WERI-Rb-1 (cell line): ENCODE measurements at regions not wholly inside any gene's neighbourhood (a gene's known extent, or its start where the extent isn't known, plus 50 kb on each side); places are given as distances from the start of the nearest gene placed in this dataset.

ENCODE experiments used
- DNase-seq: peaks from one replicate; pipeline ENCODE4 v3.0.0-alpha.2; 2020
- H3K27ac ChIP-seq: fragments of 250-450 bp; sonication (Bioruptor Pico); 2 replicates; pipeline ENCODE4 v1.5.1; 2020; ENCODE audit warnings: mild to moderate bottlenecking, moderate library complexity
- H3K27me3 ChIP-seq: fragments of 250-450 bp; sonication (Bioruptor Pico); 2 replicates; pipeline ENCODE4 v1.5.1; 2021; ENCODE audit warnings: mild to moderate bottlenecking, low read depth, moderate library complexity; ENCODE audit not compliant: insufficient read depth, severe bottlenecking
- H3K36me3 ChIP-seq: fragments of 250-450 bp; sonication (Bioruptor Pico); 2 replicates; pipeline ENCODE4 v1.5.1; 2020; ENCODE audit warnings: mild to moderate bottlenecking, moderate library complexity
- H3K4me3 ChIP-seq: 2 replicates; pipeline ENCODE4 v1.5.1; 2011; ENCODE audit warnings: low read depth, mild to moderate bottlenecking, control low read depth, low read length
- H3K9me3 ChIP-seq: fragments of 250-450 bp; sonication (Bioruptor Pico); 2 replicates; pipeline ENCODE4 v1.5.1; 2021; ENCODE audit warnings: mild to moderate bottlenecking, moderate library complexity; ENCODE audit not compliant: severe bottlenecking
- TF ChIP-seq, protein P1 (sequence below): IDR thresholded peaks from 2 replicates; pipeline ENCODE4 v1.5.1; 2011; ENCODE audit warnings: low read depth, mild to moderate bottlenecking, control low read depth, inconsistent platforms, low read length

DNA sequence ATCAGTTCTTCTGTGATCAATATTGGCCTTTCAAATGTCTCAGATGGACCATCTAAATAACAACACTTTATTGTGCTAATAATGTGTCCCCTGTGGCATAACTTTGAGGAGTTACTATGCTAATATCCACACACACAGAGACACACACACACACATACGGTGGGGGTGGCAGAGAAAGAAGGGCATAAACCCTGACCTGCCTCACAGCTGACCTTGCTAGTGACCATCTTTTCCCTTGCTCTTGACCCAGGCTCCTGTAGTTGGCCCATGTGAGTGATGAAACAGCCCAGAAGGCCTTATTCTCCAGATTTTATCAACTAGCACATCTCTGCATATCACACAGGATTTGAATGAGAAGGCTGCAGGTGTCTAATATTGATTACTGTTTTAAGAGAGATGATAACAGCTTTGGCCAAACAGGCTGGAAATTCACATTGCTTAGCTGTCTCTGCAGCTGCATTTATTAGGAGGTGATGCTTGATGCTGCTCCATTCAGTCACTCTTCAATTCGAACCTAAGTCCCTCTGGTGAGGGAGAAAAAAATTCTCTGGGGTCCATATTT is 176.4 kb downstream of the ACTR3 start:
- Histone ChIP-seq H3K27ac (no peak overlapping the region), H3K4me3 (no peak overlapping the region), H3K27me3 (no peaks in the 10 kb centered on the region), H3K36me3 (no peaks in the 10 kb centered on the region), H3K9me3 (no peaks in the 10 kb centered on the region)
- no peak for DNase-seq
- TF ChIP-seq, protein P1, sequence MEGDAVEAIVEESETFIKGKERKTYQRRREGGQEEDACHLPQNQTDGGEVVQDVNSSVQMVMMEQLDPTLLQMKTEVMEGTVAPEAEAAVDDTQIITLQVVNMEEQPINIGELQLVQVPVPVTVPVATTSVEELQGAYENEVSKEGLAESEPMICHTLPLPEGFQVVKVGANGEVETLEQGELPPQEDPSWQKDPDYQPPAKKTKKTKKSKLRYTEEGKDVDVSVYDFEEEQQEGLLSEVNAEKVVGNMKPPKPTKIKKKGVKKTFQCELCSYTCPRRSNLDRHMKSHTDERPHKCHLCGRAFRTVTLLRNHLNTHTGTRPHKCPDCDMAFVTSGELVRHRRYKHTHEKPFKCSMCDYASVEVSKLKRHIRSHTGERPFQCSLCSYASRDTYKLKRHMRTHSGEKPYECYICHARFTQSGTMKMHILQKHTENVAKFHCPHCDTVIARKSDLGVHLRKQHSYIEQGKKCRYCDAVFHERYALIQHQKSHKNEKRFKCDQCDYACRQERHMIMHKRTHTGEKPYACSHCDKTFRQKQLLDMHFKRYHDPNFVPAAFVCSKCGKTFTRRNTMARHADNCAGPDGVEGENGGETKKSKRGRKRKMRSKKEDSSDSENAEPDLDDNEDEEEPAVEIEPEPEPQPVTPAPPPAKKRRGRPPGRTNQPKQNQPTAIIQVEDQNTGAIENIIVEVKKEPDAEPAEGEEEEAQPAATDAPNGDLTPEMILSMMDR: no peak

DNA sequence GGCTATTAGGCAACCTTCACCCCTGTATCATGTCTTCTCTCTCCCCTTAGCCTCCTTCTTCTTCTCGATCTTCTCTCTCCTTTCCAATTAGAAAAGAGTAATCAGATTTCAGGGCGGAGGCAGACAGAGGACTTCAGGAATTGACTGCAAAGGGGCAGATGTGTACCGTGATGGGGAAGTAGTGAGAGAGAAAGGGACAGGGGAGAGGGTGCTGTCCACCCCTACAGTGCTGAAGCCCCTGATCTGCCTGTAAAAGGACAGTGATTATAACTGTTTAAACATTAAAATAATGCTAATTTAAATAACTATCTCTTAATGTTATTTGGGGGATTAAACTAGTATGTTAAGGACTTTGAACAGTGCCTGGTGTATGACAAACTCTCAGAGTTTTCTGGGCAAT is 178.5 kb downstream of the ACTR3 start:
- TF ChIP-seq, protein P1: no peak
- no peak for DNase-seq
- H3K27me3 ChIP-seq: no peaks in the 10 kb centered on the region
- no peaks in the 10 kb centered on the region for H3K9me3 ChIP-seq
- H3K27ac ChIP-seq: no peak overlapping the region
- no peaks in the 10 kb centered on the region for H3K36me3 ChIP-seq
- H3K4me3 ChIP-seq: no peak overlapping the region

DNA sequence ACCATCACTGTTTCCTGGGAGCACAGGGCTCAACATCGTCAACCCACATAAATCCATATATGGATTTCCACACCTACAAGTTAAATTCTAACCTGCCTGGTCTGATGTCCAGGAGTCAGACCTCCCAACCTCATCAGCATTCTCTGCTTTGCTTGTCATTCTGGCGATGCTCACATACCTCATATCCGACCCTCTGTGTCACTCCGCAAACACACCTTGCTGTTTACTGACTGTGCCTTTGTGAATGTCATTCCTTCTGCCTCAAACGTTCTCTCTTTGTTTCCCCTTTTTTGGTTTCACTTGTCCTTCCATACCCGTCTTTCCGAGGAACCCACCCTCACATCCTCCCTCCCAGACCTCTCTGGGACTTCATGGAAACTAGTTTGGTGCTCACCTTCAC is 187.1 kb downstream of the ACTR3 start:
- Histone ChIP-seq H3K27me3 (no peaks in the 10 kb centered on the region), H3K4me3 (no peak overlapping the region), H3K27ac (no peak overlapping the region), H3K36me3 (no peaks in the 10 kb centered on the region), H3K9me3 (no peaks in the 10 kb centered on the region)
- DNase-seq: no peak
- TF ChIP-seq, protein P1: no peak

DNA sequence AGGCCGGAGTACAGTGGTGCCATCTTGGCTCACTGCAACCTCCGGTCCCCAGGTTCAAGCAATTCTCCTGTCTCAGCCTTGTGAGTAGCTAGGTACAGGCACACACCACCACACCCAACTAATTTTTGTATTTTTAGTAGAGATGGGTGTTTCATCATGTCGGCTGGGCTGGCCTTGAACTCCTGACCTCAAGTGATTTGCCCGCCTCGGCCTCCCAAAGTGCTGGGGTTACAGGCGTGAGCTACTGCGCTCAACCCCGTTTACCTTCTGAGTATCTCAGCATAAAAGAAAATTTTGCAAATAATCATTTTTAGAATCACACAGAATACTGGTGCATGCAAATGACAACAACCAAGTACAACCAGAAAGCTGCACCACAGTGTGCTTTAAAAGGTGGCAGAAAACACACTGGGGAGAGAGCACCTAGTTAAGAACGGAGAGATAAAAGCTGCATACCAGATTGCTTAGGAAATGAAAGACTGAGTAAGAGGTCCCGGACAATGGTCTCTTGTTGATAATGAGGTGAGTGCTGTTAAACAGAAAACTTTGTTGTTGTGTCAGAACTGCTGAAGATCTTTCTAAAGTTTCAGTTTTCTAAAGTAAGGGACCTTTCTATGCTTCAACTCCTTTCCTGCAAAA is 189.6 kb downstream of the ACTR3 start:
- TF ChIP-seq, protein P1: no peak
- no peaks in the 10 kb centered on the region for H3K36me3 ChIP-seq
- no peak overlapping the region for H3K27ac ChIP-seq
- no peaks in the 10 kb centered on the region for H3K27me3 ChIP-seq
- H3K4me3 ChIP-seq: no peak overlapping the region
- no peak for DNase-seq
- H3K9me3 ChIP-seq: no peaks in the 10 kb centered on the region

DNA sequence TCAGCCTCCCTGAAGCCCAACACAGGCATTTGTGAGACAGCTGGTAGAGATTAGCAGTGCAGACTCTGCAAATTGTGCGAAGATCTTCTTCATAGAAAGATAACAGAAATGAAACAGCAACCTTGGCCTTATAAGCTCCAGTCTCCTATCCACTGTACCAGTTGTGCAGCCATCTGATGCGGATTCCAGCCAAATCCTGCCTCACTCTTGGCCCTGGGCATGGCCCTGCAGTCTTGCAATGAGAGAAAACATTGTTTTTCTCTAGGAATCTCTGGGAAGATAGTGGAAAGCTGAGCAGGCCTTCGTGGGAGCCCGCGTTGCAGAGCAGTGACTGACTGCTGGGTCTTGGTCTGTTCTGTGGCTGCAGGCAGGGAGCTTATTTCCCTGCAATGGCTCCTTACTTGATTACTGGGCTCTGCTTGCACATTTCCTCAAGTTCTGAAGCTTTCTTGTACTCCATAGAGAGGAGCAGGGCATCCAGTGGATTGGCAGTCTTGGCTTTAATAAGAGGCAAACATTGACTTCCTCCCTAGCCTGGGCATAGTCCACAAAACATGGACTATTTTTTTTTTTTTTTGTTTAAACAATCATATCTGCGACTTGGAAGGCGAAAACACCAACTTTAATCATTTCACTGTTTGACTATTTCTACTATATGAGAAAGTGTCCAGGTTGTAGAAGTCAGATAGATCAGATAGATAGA is 193.0 kb downstream of the ACTR3 start:
- Histone ChIP-seq H3K27ac (no peak overlapping the region), H3K4me3 (no peak overlapping the region), H3K36me3 (no peaks in the 10 kb centered on the region), H3K27me3 (no peaks in the 10 kb centered on the region), H3K9me3 (no peaks in the 10 kb centered on the region)
- TF ChIP-seq, protein P1: no peak
- DNase-seq: no peak
